Thoracic aorta (tissue), 2 donors: ENCODE measurements at regions not wholly inside any gene's neighbourhood (a gene's known extent, or its start where the extent isn't known, plus 50 kb on each side); places are given as distances from the start of the nearest gene placed in this dataset.
A peak's percentile ranks its signal among the peaks of the same experiment; 100 is the strongest.

Source experiments
- ATAC-seq: fragments of 150-250 bp; one replicate; pipeline ENCODE4 v1.8.0; 2017; ENCODE audit warnings: low read depth; ENCODE audit not compliant: insufficient number of reproducible peaks, low FRiP score
- DNase-seq: peaks from one replicate; pipeline ENCODE4 v3.0.0-alpha.2; 2020; ENCODE audit warnings: low spot score
- H3K27ac ChIP-seq, 2 donors: fragments of 200-600 bp; sonication (generic); 1 replicate in 1 of 2; 2 replicates in 1 of 2; pipeline ENCODE4 v1.5.1; 2016; ENCODE audit warnings: mild to moderate bottlenecking in 2 of 2, moderate library complexity in 2 of 2
- H3K27me3 ChIP-seq: fragments of 200-600 bp; sonication (generic); replicated peaks from 2 replicates; pipeline ENCODE4 v1.6.0; 2016; ENCODE audit warnings: mild to moderate bottlenecking; ENCODE audit not compliant: insufficient read depth
- H3K36me3 ChIP-seq: fragments of 200-600 bp; sonication (generic); one replicate; pipeline ENCODE4 v1.5.1; 2016
- H3K4me1 ChIP-seq, 2 donors: fragments of 200-600 bp; sonication (generic); 1 replicate in 1 of 2; 2 replicates in 1 of 2; pipeline versions ENCODE4 v1.5.1 to v1.6.0; 2016; ENCODE audit warnings: low read depth in 2 of 2, mild to moderate bottlenecking in 1 of 2; ENCODE audit not compliant: control insufficient read depth in 1 of 2
- H3K4me3 ChIP-seq: fragments of 200-600 bp; sonication (generic); 2 replicates; pipeline ENCODE4 v1.5.1; 2016; ENCODE audit warnings: mild to moderate bottlenecking
- H3K9me3 ChIP-seq: fragments of 200-600 bp; sonication (generic); 2 replicates; pipeline ENCODE4 v1.5.1; 2016
- CTCF ChIP-seq: fragments of 200-600 bp; sonication (generic); IDR thresholded peaks from one replicate; pipeline ENCODE4 v1.5.1; 2019; ENCODE audit warnings: antibody characterized with exemption

GRCh38 chr15:98410328-98410727, 238.0 kb upstream of the IGF1R start:
- no peak for ATAC-seq
- no peak overlapping the region for H3K4me3 ChIP-seq

GRCh38 chr15:98412852-98413251, 235.5 kb upstream of the IGF1R start:
- DNase-seq: no peak
- ATAC-seq: no peak
- no peak for TF ChIP-seq CTCF
- no peak overlapping the region for H3K4me3 ChIP-seq
- H3K9me3 ChIP-seq: no peaks in the 10 kb centered on the region
- H3K4me1 ChIP-seq: peaks cover 3 to 8% of the 10 kb centered on the region in 2 donors
- no peaks in the 10 kb centered on the region for H3K36me3 ChIP-seq
- no peaks in the 10 kb centered on the region for H3K27me3 ChIP-seq
- H3K27ac ChIP-seq: no peak overlapping the region

More at GRCh38 chr15:98410328-98410727, 238.0 kb upstream of the IGF1R start:
- H3K4me1 ChIP-seq: no peaks in the 10 kb centered on the region
- H3K27me3 ChIP-seq: no peaks in the 10 kb centered on the region
- H3K9me3 ChIP-seq: no peaks in the 10 kb centered on the region
- no peaks in the 10 kb centered on the region for H3K36me3 ChIP-seq
- TF ChIP-seq CTCF: no peak
- no peak overlapping the region for H3K27ac ChIP-seq
- DNase-seq: no peak

- Histone ChIP-seq H3K36me3 (no peaks in the 10 kb centered on the region), H3K27ac (no peak overlapping the region), H3K27me3 (no peaks in the 10 kb centered on the region), H3K4me1 (peaks cover 3 to 8% of the 10 kb centered on the region in 2 donors), H3K4me3 (no peak overlapping the region), H3K9me3 (no peaks in the 10 kb centered on the region)
- no peak for TF ChIP-seq CTCF
- DNase-seq (no peak), ATAC-seq (no peak)
These were observed 234.3 kb upstream of the IGF1R start for GRCh38 chr15:98413933-98414546.

GRCh38 chr15:98416222-98416855, 232.0 kb upstream of the IGF1R start:
- Histone ChIP-seq H3K27me3 (no peaks in the 10 kb centered on the region), H3K27ac (peak overlapping the region in 1 of 2 donors; percentile 13), H3K9me3 (no peaks in the 10 kb centered on the region), H3K36me3 (no peaks in the 10 kb centered on the region), H3K4me1 (peaks cover 3 to 19% of the 10 kb centered on the region in 2 donors), H3K4me3 (no peak overlapping the region)
- TF ChIP-seq CTCF: no peak
- DNase-seq (no peak), ATAC-seq (peak; percentile 13)

GRCh38 chr15:98417346-98417745, 231.0 kb upstream of the IGF1R start:
- Histone ChIP-seq H3K36me3 (no peaks in the 10 kb centered on the region), H3K4me3 (no peak overlapping the region), H3K9me3 (no peaks in the 10 kb centered on the region), H3K27ac (no peak overlapping the region), H3K4me1 (peaks cover 3 to 24% of the 10 kb centered on the region in 2 donors), H3K27me3 (no peaks in the 10 kb centered on the region)
- no peak for ATAC-seq
- DNase-seq: no peak
- TF ChIP-seq CTCF: no peak
